A549 (cell line): ENCODE measurements at regions not wholly inside any gene's neighbourhood (a gene's known extent, or its start where the extent isn't known, plus 50 kb on each side); places are given as distances from the start of the nearest gene placed in this dataset.

Source experiments
- ATAC-seq, 2 experiments: fragments of 200-7000 bp in 1 of 2; fragments of >200 bp in 1 of 2; cut with Nextera tagmentation in 1 of 2; cut with Tn5 transposase in 1 of 2; 3 replicates each; pipeline versions ENCODE4 v1.8.0 to v1.9.1; 2018 to 2020; ENCODE audit warnings: mild to moderate bottlenecking in 1 of 2, moderate library complexity in 1 of 2
- CTCF ChIA-PET: fragments of 300-600 bp; sonication (Branson Sonifier 250); formaldehyde crosslinking; extraction: SDS; loops from one replicate; lab custom pipeline; 2021; ENCODE audit warnings: antibody characterized with exemption, inconsistent platforms; lab: Yijun Ruan, JAX
- POLR2A ChIA-PET: fragments of 350-600 bp; formaldehyde crosslinking; extraction: SDS; loops from one replicate; lab custom pipeline; 2021; ENCODE audit warnings: antibody characterized with exemption, inconsistent platforms; lab: Yijun Ruan, JAX
- DNase-seq, 2 experiments: peaks; one replicate each; pipeline versions ENCODE4 v3.0.0 to v3.0.0-alpha.2; 2011 to 2016; ENCODE audit warnings: low read depth in 1 of 2, low spot score in 1 of 2
- FAIRE-seq: peaks from 2 replicates; lab custom pipeline; 2011; peaks lifted over from hg19 to GRCh38; lab: Jason Lieb, UNC
- H3K27ac ChIP-seq, 2 experiments: fragments of >200 bp; sonication (Bioruptor Twin); formaldehyde crosslinking; 3 replicates each; pipeline ENCODE4 v1.5.1; 2016 to 2017
- H3K4me1 ChIP-seq: fragments of >200 bp; sonication (Bioruptor Twin); formaldehyde crosslinking; 3 replicates; pipeline ENCODE4 v1.6.1; 2016
- H3K4me2 ChIP-seq: fragments of >200 bp; sonication (Bioruptor Twin); formaldehyde crosslinking; 3 replicates; pipeline ENCODE4 v1.6.1; 2016
- H3K4me3 ChIP-seq: fragments of >200 bp; sonication (Bioruptor Twin); formaldehyde crosslinking; 3 replicates; pipeline ENCODE4 v1.5.1; 2016
- H3K9me3 ChIP-seq: fragments of >200 bp; sonication (Bioruptor Twin); formaldehyde crosslinking; 3 replicates; pipeline ENCODE4 v1.6.1; 2016
- ATOH8 ChIP-seq: fragments of 250-450 bp; sonication (Bioruptor Pico); IDR thresholded peaks from 2 replicates; pipeline ENCODE4 v1.5.0; 2020; ENCODE audit warnings: low read depth, mild to moderate bottlenecking, moderate library complexity
- BHLHE40 ChIP-seq: IDR thresholded peaks from 2 replicates; pipeline ENCODE4 v1.6.1; 2012; ENCODE audit warnings: low read depth, low read length, inconsistent platforms
- CHD2 ChIP-seq: fragments of 150-350 bp; IDR thresholded peaks from 2 replicates; pipeline ENCODE4 v1.6.1; 2014; ENCODE audit warnings: low read length; ENCODE audit not compliant: partially characterized antibody
- EHMT2 ChIP-seq: fragments of 200-600 bp; sonication (generic); IDR thresholded peaks from 2 replicates; pipeline ENCODE4 v1.6.1; 2016; ENCODE audit warnings: antibody characterized with exemption, low read depth, mild to moderate bottlenecking, moderate library complexity
- ELK1 ChIP-seq: fragments of 150-350 bp; IDR thresholded peaks from 2 replicates; pipeline ENCODE4 v1.6.1; 2014; ENCODE audit warnings: low read depth, mild to moderate bottlenecking, low read length
- ESRRA ChIP-seq: fragments of 150-350 bp; IDR thresholded peaks from 2 replicates; pipeline ENCODE4 v1.6.1; 2014; ENCODE audit warnings: mild to moderate bottlenecking, low read length, borderline replicate concordance
- FOXS1 ChIP-seq: fragments of 250-450 bp; sonication (Bioruptor Pico); IDR thresholded peaks from 2 replicates; pipeline ENCODE4 v1.5.0; 2020; ENCODE audit warnings: mild to moderate bottlenecking, moderate library complexity
- GATA3 ChIP-seq: IDR thresholded peaks from 2 replicates; pipeline ENCODE4 v1.6.1; 2012; ENCODE audit warnings: borderline replicate concordance
- HDAC2 ChIP-seq: fragments of 200-600 bp; sonication (generic); IDR thresholded peaks from 2 replicates; pipeline ENCODE4 v1.6.1; 2016
- HES2 ChIP-seq: fragments of >200 bp; sonication (Bioruptor Twin); formaldehyde crosslinking; IDR thresholded peaks from 2 replicates; pipeline ENCODE4 v1.6.1; 2016
- HMGXB4 ChIP-seq: fragments of 250-450 bp; sonication (Bioruptor Pico); IDR thresholded peaks from 2 replicates; pipeline ENCODE4 v1.5.0; 2021; ENCODE audit warnings: mild to moderate bottlenecking, moderate library complexity, borderline replicate concordance
- HOXB5 ChIP-seq: fragments of 250-450 bp; sonication (Bioruptor Pico); IDR thresholded peaks from 2 replicates; pipeline ENCODE4 v1.5.0; 2020; ENCODE audit warnings: mild to moderate bottlenecking, moderate library complexity
- KDM1A ChIP-seq: fragments of 200-600 bp; sonication (generic); IDR thresholded peaks from 2 replicates; pipeline ENCODE4 v1.6.1; 2016; ENCODE audit warnings: low read depth, mild to moderate bottlenecking
- MAFK ChIP-seq: fragments of 450-650 bp; IDR thresholded peaks from 2 replicates; pipeline ENCODE4 v1.6.1; 2014; ENCODE audit not compliant: partially characterized antibody
- MAX ChIP-seq: IDR thresholded peaks from 2 replicates; pipeline ENCODE4 v1.6.1; 2012
- MAZ ChIP-seq: fragments of 150-350 bp; IDR thresholded peaks from 2 replicates; pipeline ENCODE4 v1.6.1; 2014; ENCODE audit warnings: antibody characterized with exemption, low read depth, low read length, borderline replicate concordance
- NFE2L2 ChIP-seq: fragments of 150-350 bp; conservative IDR thresholded peaks from 2 replicates; pipeline ENCODE4 v1.6.1; 2014; ENCODE audit warnings: low read length
- NR3C1 ChIP-seq: fragments of >200 bp; sonication (Bioruptor Twin); formaldehyde crosslinking; IDR thresholded peaks from 3 replicates; pipeline ENCODE4 v1.6.1; 2017
- PBX3 ChIP-seq: IDR thresholded peaks from 2 replicates; pipeline ENCODE4 v1.6.1; 2012
- POLR2AphosphoS2 ChIP-seq: conservative IDR thresholded peaks from 2 replicates; pipeline ENCODE4 v1.6.1; 2012; ENCODE audit warnings: low read length, improper control_type of control experiment, inconsistent platforms
- RCOR1 ChIP-seq: fragments of 150-350 bp; IDR thresholded peaks from 2 replicates; pipeline ENCODE4 v1.6.1; 2014; ENCODE audit warnings: antibody characterized with exemption, low read length, low read depth
- REST ChIP-seq: fragments of 200-600 bp; sonication (generic); IDR thresholded peaks from 2 replicates; pipeline ENCODE4 v1.6.1; 2016; ENCODE audit warnings: antibody characterized with exemption, mild to moderate bottlenecking, moderate library complexity
- RFX5 ChIP-seq: fragments of 450-650 bp; IDR thresholded peaks from 2 replicates; pipeline ENCODE4 v1.7.1; 2014; ENCODE audit warnings: antibody characterized with exemption, mild to moderate bottlenecking, moderate library complexity
- SMC3 ChIP-seq: fragments of >200 bp; sonication (Bioruptor Twin); formaldehyde crosslinking; IDR thresholded peaks from 3 replicates; pipeline ENCODE4 v1.6.1; 2018; ENCODE audit warnings: inconsistent platforms
- ZFP36 ChIP-seq: fragments of 450-650 bp; IDR thresholded peaks from 2 replicates; pipeline ENCODE4 v1.6.1; 2014; ENCODE audit warnings: borderline replicate concordance; ENCODE audit not compliant: partially characterized antibody
- ZNF302 ChIP-seq: fragments of 250-450 bp; sonication (Bioruptor Pico); IDR thresholded peaks from 2 replicates; pipeline ENCODE4 v1.9.0; 2021; ENCODE audit warnings: inconsistent platforms, mild to moderate bottlenecking, moderate library complexity
- whole genome bisulfite sequencing: methylation state at CpG from one replicate; pipeline ENCODE4 v1.1.6; 2017; ENCODE audit errors: missing lambda C conversion rate; 5-methylcytosine and 5-hydroxymethylcytosine counted together

- no peak for TF ChIP-seq ATOH8 (CRISPR knock-in tag)
Measured at GRCh38 chr4:4775493-4776004, 83.9 kb upstream of the MSX1 start (continued).

GRCh38 chr4:4772534-4772933 lies 86.9 kb upstream of the MSX1 start:
- H3K27ac ChIP-seq: no peak overlapping the region
- H3K4me3 ChIP-seq: no peak overlapping the region
- DNase-seq (no peak), ATAC-seq (no peak), FAIRE-seq (no peak)
- H3K4me1 ChIP-seq: no peaks in the 10 kb centered on the region
- WGBS: 49% methylated on average over 6 of the region's 6 CpGs
- ChIA-PET POLR2A (no interaction called here), CTCF (no interaction called here)
- no peak for TF ChIP-seq RFX5
- no peak for TF ChIP-seq NFE2L2
- TF ChIP-seq GATA3: no peak
- TF ChIP-seq HES2: no peak
- TF ChIP-seq KDM1A: no peak
- TF ChIP-seq CHD2: no peak
- no peak for TF ChIP-seq EHMT2
- no peak for TF ChIP-seq REST
- no peak for TF ChIP-seq RCOR1
- TF ChIP-seq MAFK: no peak
- no peak overlapping the region for H3K4me2 ChIP-seq
- no peaks in the 10 kb centered on the region for H3K9me3 ChIP-seq

- FAIRE-seq (no peak), DNase-seq (no peak), ATAC-seq (no peak)
- no peak overlapping the region for H3K4me3 ChIP-seq
- POLR2A ChIA-PET: no interaction called here
- no peak overlapping the region for H3K4me2 ChIP-seq
- CTCF ChIA-PET: no interaction called here
- TF ChIP-seq SMC3: no peak
- no peak for TF ChIP-seq NR3C1
- no peak for TF ChIP-seq GATA3
- TF ChIP-seq BHLHE40: no peak
- TF ChIP-seq ELK1: no peak
- TF ChIP-seq FOXS1: no peak
- TF ChIP-seq HDAC2: no peak
- no peak for TF ChIP-seq MAFK
- no peak for TF ChIP-seq ZFP36
- no peak for TF ChIP-seq ESRRA
- TF ChIP-seq POLR2AphosphoS2: no peak
- no peak for TF ChIP-seq HOXB5 (CRISPR knock-in tag)
- no peak for TF ChIP-seq ZNF302
- no peak for TF ChIP-seq HMGXB4 (CRISPR knock-in tag)
- no peak for TF ChIP-seq MAX
- no peak for TF ChIP-seq KDM1A
- no peak for TF ChIP-seq EHMT2
- no peak for TF ChIP-seq CHD2
- TF ChIP-seq MAZ: no peak
- TF ChIP-seq PBX3: no peak
- H3K27ac ChIP-seq: no peak overlapping the region
- WGBS: 29% methylated on average over 5 of the region's 5 CpGs
- no peaks in the 10 kb centered on the region for H3K4me1 ChIP-seq
- H3K9me3 ChIP-seq: no peaks in the 10 kb centered on the region
Measured at GRCh38 chr4:4771160-4771559, 88.3 kb upstream of the MSX1 start.
